Ovary (tissue), 7 donors: ENCODE measurements at regions not wholly inside any gene's neighbourhood (a gene's known extent, or its start where the extent isn't known, plus 50 kb on each side); places are given as distances from the start of the nearest gene placed in this dataset.
"Not testable (repeated sequence)": the region's sequence is repeated elsewhere in the genome, so short reads cannot be mapped to it uniquely, and the experiment has no call there.

Source experiments
- DNase-seq, 5 donors: peaks; one replicate each; pipeline ENCODE4 v3.0.0-alpha.2; 2019 to 2020
- H3K27ac ChIP-seq, 2 donors: fragments of 200-600 bp; one replicate each; pipeline versions ENCODE4 v1.5.1 to v1.8.0; 2019 to 2022
- H3K27me3 ChIP-seq: fragments of 200-600 bp; one replicate; pipeline ENCODE4 v1.8.0; 2022
- H3K36me3 ChIP-seq: fragments of 200-600 bp; sonication (generic); one replicate; pipeline ENCODE4 v1.5.1; 2019
- H3K4me1 ChIP-seq: one replicate; pipeline ENCODE4 v1.8.1; 2013; ENCODE audit warnings: mild to moderate bottlenecking, moderate library complexity; ENCODE audit not compliant: insufficient read depth
- H3K4me3 ChIP-seq: fragments of 200-600 bp; sonication (generic); one replicate; pipeline ENCODE4 v1.5.1; 2017
- H3K9me3 ChIP-seq, 2 donors: fragments of 200-600 bp in 1 of 2; sonication (generic) in 1 of 2; one replicate each; pipeline versions ENCODE4 v1.5.1 to v1.8.1; 2013 to 2019; ENCODE audit warnings: mild to moderate bottlenecking in 1 of 2, moderate library complexity in 1 of 2
- CTCF ChIP-seq, 3 donors: fragments of 450-650 bp in 2 of 3; fragments of 200-600 bp in 1 of 3; IDR thresholded peaks; one replicate each; pipeline versions ENCODE4 v1.5.1 to v1.8.0; 2016 to 2022; ENCODE audit warnings: antibody characterized with exemption in 3 of 3, mild to moderate bottlenecking in 1 of 3
- EP300 ChIP-seq: sonication (generic); formaldehyde crosslinking; IDR thresholded peaks from one replicate; pipeline ENCODE4 v1.6.1; 2017; ENCODE audit warnings: antibody characterized with exemption
- POLR2A ChIP-seq: fragments of 450-650 bp; IDR thresholded peaks from one replicate; pipeline ENCODE4 v1.6.1; 2017; ENCODE audit warnings: antibody characterized with exemption, mild to moderate bottlenecking, moderate library complexity
- WGBS, 3 donors: extraction: QIAGEN DNeasy Blood & Tissue Kit in 1 of 3; methylation state at CpG; one replicate each; pipeline versions ENCODE4 v1.1.5 to v1.1.7; 2013 to 2017; 5-methylcytosine and 5-hydroxymethylcytosine counted together
- intact Hi-C, 4 donors: fragments of 100-400 bp; cut with DNase I; formaldehyde crosslinking; loops; one replicate each; pipeline versions ENCODE4 v1.11.0 to v1.15.1; 2022 to 2023
- donor health status: DM: no; HTN: no; CAD: no; lungs with moderate emphysema.
- donor health status: DM: no; HTN: no; CAD: no.
- donor health status: Bipolar disorder and iron deficiency.
- donor health status: DM: no; HTN: no; CAD: no.
- donor health status: DM: yes; HTN: yes; CAD: no.

GRCh38 chr1:176396604-176397395, 66.2 kb upstream of the PAPPA2 start:
- H3K4me1 ChIP-seq, H3K4me3 ChIP-seq, H3K9me3 ChIP-seq, intact Hi-C loops, DNase-seq, H3K36me3 ChIP-seq, H3K27ac ChIP-seq, H3K27me3 ChIP-seq: not testable (repeated sequence)
- WGBS, 3 donors = 97 to 99% (median 97%) methylated on average over 21 to 45 of the region's 53 CpGs

GRCh38 chr1:176391621-176392020, 71.4 kb upstream of the PAPPA2 start:
- H3K4me1 ChIP-seq = no peaks in the 10 kb centered on the region
- no peak overlapping the region for H3K27ac ChIP-seq
- WGBS, 3 donors = 11 to 30% (median 11%) methylated on average over 2 of the region's 2 CpGs
- no peaks in the 10 kb centered on the region for H3K9me3 ChIP-seq
- H3K4me3 ChIP-seq = no peak overlapping the region
- H3K36me3 ChIP-seq = no peaks in the 10 kb centered on the region
- no peak for DNase-seq
- intact Hi-C loops = no loop called here
- no peak for TF ChIP-seq POLR2A
- no peak for TF ChIP-seq EP300
- TF ChIP-seq CTCF (IDR thresholded peaks at IDR 0.05) = no peak
- no peaks in the 10 kb centered on the region for H3K27me3 ChIP-seq

- intact Hi-C loops = no loop called here
- DNase-seq = no peak
Observed at GRCh38 chr1:176384841-176385240, 78.1 kb upstream of the PAPPA2 start.

GRCh38 chr1:176382163-176382562, 80.8 kb upstream of the PAPPA2 start:
- H3K4me3 ChIP-seq = no peak overlapping the region
- TF ChIP-seq POLR2A (no peak), EP300 (no peak), CTCF (IDR thresholded peaks at IDR 0.05) (no peak)
- H3K27me3 ChIP-seq = no peaks in the 10 kb centered on the region
- intact Hi-C loops = no loop called here
- no peaks in the 10 kb centered on the region for H3K36me3 ChIP-seq
- WGBS, 3 donors = 19 to 47% (median 24%) methylated on average over 1 of the region's 1 CpG
- no peaks in the 10 kb centered on the region for H3K4me1 ChIP-seq
- DNase-seq = no peak
- no peak overlapping the region for H3K27ac ChIP-seq
- no peaks in the 10 kb centered on the region for H3K9me3 ChIP-seq

More at GRCh38 chr1:176384841-176385240, 78.1 kb upstream of the PAPPA2 start:
- no peak overlapping the region for H3K4me3 ChIP-seq
- no peaks in the 10 kb centered on the region for H3K9me3 ChIP-seq
- TF ChIP-seq CTCF (IDR thresholded peaks at IDR 0.05) (no peak), POLR2A (no peak), EP300 (no peak)
- no peak overlapping the region for H3K27ac ChIP-seq
- H3K4me1 ChIP-seq = no peaks in the 10 kb centered on the region
- no peaks in the 10 kb centered on the region for H3K36me3 ChIP-seq
- no peaks in the 10 kb centered on the region for H3K27me3 ChIP-seq

- Histone ChIP-seq H3K4me3 (no peak overlapping the region), H3K4me1 (no peaks in the 10 kb centered on the region), H3K36me3 (no peaks in the 10 kb centered on the region), H3K27me3 (no peaks in the 10 kb centered on the region), H3K27ac (no peak overlapping the region), H3K9me3 (no peaks in the 10 kb centered on the region)
- no peak for DNase-seq
- TF ChIP-seq CTCF (IDR thresholded peaks at IDR 0.05) (no peak), EP300 (no peak), POLR2A (no peak)
- WGBS, 3 donors = 62 to 76% (median 67%) methylated on average over 5 of the region's 5 CpGs
- intact Hi-C loops = no loop called here
Observed at GRCh38 chr1:176379626-176380339, 83.2 kb upstream of the PAPPA2 start.
